ENCODE measurements at regions not wholly inside any gene's neighbourhood (a gene's known extent, or its start where the extent isn't known, plus 50 kb on each side); places are given as distances from the start of the nearest gene placed in this dataset.

DNA sequence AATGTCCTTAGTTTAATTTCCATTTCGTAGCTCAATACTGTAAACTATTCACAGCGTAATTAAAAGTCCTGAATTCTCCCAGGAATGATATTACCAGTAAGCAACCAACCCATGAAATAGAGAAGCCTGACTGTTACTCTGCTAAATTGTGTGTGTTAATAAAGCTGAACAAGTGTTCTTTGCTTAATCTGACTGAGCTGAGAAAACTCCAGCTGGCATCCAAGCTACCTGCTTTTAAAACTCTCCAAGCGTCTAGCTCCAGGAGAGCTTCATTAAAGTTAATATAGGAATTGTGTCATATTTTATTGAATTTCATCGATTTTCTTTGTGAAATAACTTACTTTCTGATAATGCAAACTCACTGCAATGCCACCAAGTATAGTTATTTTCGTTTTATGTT, 524.4 kb downstream of the SLC16A7 start:
- TF ChIP-seq EGR1 (IDR thresholded peaks at IDR 0.05; ENCODE audit: low read depth) (no peak), POLR2A (IDR thresholded peaks at IDR 0.05; ENCODE audit: borderline replicate concordance, extremely low read depth, insufficient read depth, insufficient read length) (no peak), SIN3A (IDR thresholded peaks at IDR 0.05; ENCODE audit: low read depth) (no peak), TCF7L2 (IDR thresholded peaks at IDR 0.05; ENCODE audit: borderline replicate concordance, extremely low read depth, insufficient read depth, insufficient read length) (no peak), SP1 (IDR thresholded peaks at IDR 0.05; ENCODE audit: low read depth) (no peak), RAD21 (IDR thresholded peaks at IDR 0.05; ENCODE audit: low read depth) (no peak), EZH2 (IDR thresholded peaks at IDR 0.05) (no peak), JUND (IDR thresholded peaks at IDR 0.05) (no peak), EZH2phosphoT487 (IDR thresholded peaks at IDR 0.05; ENCODE audit: borderline replicate concordance) (no peak), ZNF274 (IDR thresholded peaks at IDR 0.05; ENCODE audit: low read depth, low read length) (no peak)
- TF ChIP-seq, protein P1, sequence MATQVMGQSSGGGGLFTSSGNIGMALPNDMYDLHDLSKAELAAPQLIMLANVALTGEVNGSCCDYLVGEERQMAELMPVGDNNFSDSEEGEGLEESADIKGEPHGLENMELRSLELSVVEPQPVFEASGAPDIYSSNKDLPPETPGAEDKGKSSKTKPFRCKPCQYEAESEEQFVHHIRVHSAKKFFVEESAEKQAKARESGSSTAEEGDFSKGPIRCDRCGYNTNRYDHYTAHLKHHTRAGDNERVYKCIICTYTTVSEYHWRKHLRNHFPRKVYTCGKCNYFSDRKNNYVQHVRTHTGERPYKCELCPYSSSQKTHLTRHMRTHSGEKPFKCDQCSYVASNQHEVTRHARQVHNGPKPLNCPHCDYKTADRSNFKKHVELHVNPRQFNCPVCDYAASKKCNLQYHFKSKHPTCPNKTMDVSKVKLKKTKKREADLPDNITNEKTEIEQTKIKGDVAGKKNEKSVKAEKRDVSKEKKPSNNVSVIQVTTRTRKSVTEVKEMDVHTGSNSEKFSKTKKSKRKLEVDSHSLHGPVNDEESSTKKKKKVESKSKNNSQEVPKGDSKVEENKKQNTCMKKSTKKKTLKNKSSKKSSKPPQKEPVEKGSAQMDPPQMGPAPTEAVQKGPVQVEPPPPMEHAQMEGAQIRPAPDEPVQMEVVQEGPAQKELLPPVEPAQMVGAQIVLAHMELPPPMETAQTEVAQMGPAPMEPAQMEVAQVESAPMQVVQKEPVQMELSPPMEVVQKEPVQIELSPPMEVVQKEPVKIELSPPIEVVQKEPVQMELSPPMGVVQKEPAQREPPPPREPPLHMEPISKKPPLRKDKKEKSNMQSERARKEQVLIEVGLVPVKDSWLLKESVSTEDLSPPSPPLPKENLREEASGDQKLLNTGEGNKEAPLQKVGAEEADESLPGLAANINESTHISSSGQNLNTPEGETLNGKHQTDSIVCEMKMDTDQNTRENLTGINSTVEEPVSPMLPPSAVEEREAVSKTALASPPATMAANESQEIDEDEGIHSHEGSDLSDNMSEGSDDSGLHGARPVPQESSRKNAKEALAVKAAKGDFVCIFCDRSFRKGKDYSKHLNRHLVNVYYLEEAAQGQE (IDR thresholded peaks at IDR 0.05; ENCODE audit: low read depth), result no peak
- TF ChIP-seq, protein P2, sequence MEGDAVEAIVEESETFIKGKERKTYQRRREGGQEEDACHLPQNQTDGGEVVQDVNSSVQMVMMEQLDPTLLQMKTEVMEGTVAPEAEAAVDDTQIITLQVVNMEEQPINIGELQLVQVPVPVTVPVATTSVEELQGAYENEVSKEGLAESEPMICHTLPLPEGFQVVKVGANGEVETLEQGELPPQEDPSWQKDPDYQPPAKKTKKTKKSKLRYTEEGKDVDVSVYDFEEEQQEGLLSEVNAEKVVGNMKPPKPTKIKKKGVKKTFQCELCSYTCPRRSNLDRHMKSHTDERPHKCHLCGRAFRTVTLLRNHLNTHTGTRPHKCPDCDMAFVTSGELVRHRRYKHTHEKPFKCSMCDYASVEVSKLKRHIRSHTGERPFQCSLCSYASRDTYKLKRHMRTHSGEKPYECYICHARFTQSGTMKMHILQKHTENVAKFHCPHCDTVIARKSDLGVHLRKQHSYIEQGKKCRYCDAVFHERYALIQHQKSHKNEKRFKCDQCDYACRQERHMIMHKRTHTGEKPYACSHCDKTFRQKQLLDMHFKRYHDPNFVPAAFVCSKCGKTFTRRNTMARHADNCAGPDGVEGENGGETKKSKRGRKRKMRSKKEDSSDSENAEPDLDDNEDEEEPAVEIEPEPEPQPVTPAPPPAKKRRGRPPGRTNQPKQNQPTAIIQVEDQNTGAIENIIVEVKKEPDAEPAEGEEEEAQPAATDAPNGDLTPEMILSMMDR (IDR thresholded peaks at IDR 0.05 in 2 of 3, conservative IDR thresholded peaks at IDR 0.05 in 1 of 3; ENCODE audit: borderline replicate concordance in 1 of 3, insufficient read depth in 1 of 3, low read depth in 2 of 3, low read length in 2 of 3), result no peak
- TF ChIP-seq, protein P3, sequence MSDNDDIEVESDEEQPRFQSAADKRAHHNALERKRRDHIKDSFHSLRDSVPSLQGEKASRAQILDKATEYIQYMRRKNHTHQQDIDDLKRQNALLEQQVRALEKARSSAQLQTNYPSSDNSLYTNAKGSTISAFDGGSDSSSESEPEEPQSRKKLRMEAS (IDR thresholded peaks at IDR 0.05), result no peak
